SK-N-SH treated with all-trans-retinoic acid at 6 μM for 48 hours (cell line): ENCODE measurements at regions not wholly inside any gene's neighbourhood (a gene's known extent, or its start where the extent isn't known, plus 50 kb on each side); places are given as distances from the start of the nearest gene placed in this dataset.

Experiments
- CREB5 ChIP-seq: fragments of 250-450 bp; sonication (Bioruptor Pico); IDR thresholded peaks from 2 replicates; pipeline ENCODE4 v1.5.1; 2020; ENCODE audit warnings: low read depth, mild to moderate bottlenecking, moderate library complexity
- CSDC2 ChIP-seq: fragments of 250-450 bp; sonication (Bioruptor Pico); IDR thresholded peaks from 2 replicates; pipeline ENCODE4 v1.5.0; 2020; ENCODE audit warnings: mild to moderate bottlenecking, moderate library complexity
- ESRRG ChIP-seq: fragments of 250-450 bp; sonication (Bioruptor Pico); IDR thresholded peaks from 2 replicates; pipeline ENCODE4 v1.6.1; 2021; ENCODE audit warnings: mild to moderate bottlenecking
- RARB ChIP-seq: fragments of 250-450 bp; sonication (Bioruptor Pico); IDR thresholded peaks from 2 replicates; pipeline ENCODE4 v1.8.0; 2021; ENCODE audit warnings: mild to moderate bottlenecking, moderate library complexity
- TOX ChIP-seq: fragments of 250-450 bp; sonication (Bioruptor Pico); IDR thresholded peaks from 2 replicates; pipeline ENCODE4 v1.8.0; 2021; ENCODE audit warnings: mild to moderate bottlenecking, moderate library complexity, borderline replicate concordance
- ZFP30 ChIP-seq: fragments of 450-650 bp; formaldehyde crosslinking; IDR thresholded peaks from 2 replicates; pipeline ENCODE4 v1.5.0; 2022; ENCODE audit warnings: mild to moderate bottlenecking, moderate library complexity
- ZNF8 ChIP-seq: fragments of 450-650 bp; formaldehyde crosslinking; IDR thresholded peaks from 2 replicates; pipeline ENCODE4 v1.5.0; 2020; ENCODE audit warnings: mild to moderate bottlenecking, moderate library complexity
- TF ChIP-seq, protein P1 (sequence below): fragments of 250-450 bp; sonication (Bioruptor Pico); IDR thresholded peaks from 2 replicates; pipeline ENCODE4 v1.5.0; 2020; ENCODE audit warnings: mild to moderate bottlenecking, moderate library complexity

DNA sequence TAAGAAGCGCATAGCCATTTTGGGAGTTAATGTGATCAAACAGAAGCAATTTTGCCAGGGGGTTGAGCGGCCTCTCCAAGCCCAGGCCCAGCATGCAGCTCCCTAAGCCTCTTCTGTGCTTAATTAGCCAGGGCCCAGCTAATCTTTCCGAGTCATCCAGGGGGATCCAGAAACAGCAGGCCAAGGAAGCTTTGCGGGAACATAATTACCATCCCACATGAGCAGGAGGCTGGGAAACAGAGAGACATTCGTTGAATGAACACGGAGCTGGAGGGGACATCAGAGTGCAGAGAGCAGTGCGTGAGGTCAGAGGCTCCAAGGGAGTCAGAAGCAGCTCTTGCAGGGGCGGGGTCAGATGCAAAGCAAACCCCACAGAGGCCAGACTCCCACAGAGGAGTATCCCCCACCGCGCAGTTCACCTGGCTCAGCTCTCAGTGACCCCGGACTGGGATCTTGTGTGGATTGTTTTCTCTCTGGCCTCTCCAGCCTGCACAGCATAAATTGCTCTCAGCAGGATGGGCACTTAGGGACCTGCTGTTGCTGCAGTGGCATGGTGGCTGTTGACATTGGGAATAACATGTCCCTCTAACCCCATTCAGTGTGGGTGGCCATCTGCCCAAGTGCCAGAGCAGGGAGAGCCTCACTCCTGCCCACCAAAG lies 657.4 kb downstream of the AJAP1 start:
- TF ChIP-seq ZNF8 (no peak), ZFP30 (CRISPR knock-in tag) (no peak), CREB5 (CRISPR knock-in tag) (no peak), TOX (CRISPR knock-in tag) (no peak), RARB (no peak), CSDC2 (CRISPR knock-in tag) (no peak), ESRRG (no peak)
- TF ChIP-seq, protein P1, sequence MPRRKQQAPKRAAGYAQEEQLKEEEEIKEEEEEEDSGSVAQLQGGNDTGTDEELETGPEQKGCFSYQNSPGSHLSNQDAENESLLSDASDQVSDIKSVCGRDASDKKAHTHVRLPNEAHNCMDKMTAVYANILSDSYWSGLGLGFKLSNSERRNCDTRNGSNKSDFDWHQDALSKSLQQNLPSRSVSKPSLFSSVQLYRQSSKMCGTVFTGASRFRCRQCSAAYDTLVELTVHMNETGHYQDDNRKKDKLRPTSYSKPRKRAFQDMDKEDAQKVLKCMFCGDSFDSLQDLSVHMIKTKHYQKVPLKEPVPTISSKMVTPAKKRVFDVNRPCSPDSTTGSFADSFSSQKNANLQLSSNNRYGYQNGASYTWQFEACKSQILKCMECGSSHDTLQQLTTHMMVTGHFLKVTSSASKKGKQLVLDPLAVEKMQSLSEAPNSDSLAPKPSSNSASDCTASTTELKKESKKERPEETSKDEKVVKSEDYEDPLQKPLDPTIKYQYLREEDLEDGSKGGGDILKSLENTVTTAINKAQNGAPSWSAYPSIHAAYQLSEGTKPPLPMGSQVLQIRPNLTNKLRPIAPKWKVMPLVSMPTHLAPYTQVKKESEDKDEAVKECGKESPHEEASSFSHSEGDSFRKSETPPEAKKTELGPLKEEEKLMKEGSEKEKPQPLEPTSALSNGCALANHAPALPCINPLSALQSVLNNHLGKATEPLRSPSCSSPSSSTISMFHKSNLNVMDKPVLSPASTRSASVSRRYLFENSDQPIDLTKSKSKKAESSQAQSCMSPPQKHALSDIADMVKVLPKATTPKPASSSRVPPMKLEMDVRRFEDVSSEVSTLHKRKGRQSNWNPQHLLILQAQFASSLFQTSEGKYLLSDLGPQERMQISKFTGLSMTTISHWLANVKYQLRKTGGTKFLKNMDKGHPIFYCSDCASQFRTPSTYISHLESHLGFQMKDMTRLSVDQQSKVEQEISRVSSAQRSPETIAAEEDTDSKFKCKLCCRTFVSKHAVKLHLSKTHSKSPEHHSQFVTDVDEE = no peak
